Heart right ventricle (tissue), 16 donors: ENCODE measurements at regions not wholly inside any gene's neighbourhood (a gene's known extent, or its start where the extent isn't known, plus 50 kb on each side); places are given as distances from the start of the nearest gene placed in this dataset.

Experiments
- ATAC-seq, 8 donors: fragments of 200-7000 bp; cut with Tn5 transposase; one replicate each; pipeline ENCODE4 v1.9.1; 2020; ENCODE audit warnings: mild to moderate bottlenecking in 8 of 8, moderate library complexity in 8 of 8, moderate number of reproducible peaks in 1 of 8
- DNase-seq, 2 donors: peaks; one replicate each; pipeline ENCODE4 v3.0.0-alpha.2; 2020
- H3K27ac ChIP-seq, 10 donors: fragments of 200-600 bp; sonication (generic) in 2 of 10; one replicate each; pipeline versions ENCODE4 v1.5.0 to v1.8.0; 2020 to 2022; ENCODE audit warnings: mild to moderate bottlenecking in 3 of 10
- H3K27me3 ChIP-seq, 7 donors: fragments of 200-600 bp; one replicate each; pipeline ENCODE4 v1.8.0; 2021 to 2022; ENCODE audit warnings: mild to moderate bottlenecking in 2 of 7
- H3K36me3 ChIP-seq, 9 donors: fragments of 200-600 bp; sonication (generic) in 1 of 9; one replicate each; pipeline versions ENCODE4 v1.5.0 to v1.8.0; 2020 to 2022; ENCODE audit warnings: mild to moderate bottlenecking in 2 of 9
- H3K4me1 ChIP-seq, 9 donors: fragments of 200-600 bp; sonication (generic) in 1 of 9; one replicate each; pipeline versions ENCODE4 v1.5.0 to v1.8.0; 2020 to 2022; ENCODE audit warnings: mild to moderate bottlenecking in 4 of 9
- H3K4me3 ChIP-seq, 10 donors: fragments of 200-600 bp; sonication (generic) in 2 of 10; one replicate each; pipeline versions ENCODE4 v1.5.0 to v1.8.0; 2020 to 2022; ENCODE audit warnings: mild to moderate bottlenecking in 7 of 10, moderate library complexity in 2 of 10
- H3K9me3 ChIP-seq, 11 donors: fragments of 200-600 bp in 10 of 11; sonication (generic) in 2 of 11; one replicate each; pipeline versions ENCODE4 v1.5.0 to v1.8.0; 2013 to 2022; ENCODE audit warnings: mild to moderate bottlenecking in 2 of 11, control low read depth in 1 of 11, moderate library complexity in 1 of 11
- CTCF ChIP-seq, 9 donors: fragments of 200-600 bp; sonication (generic) in 2 of 9; IDR thresholded peaks; one replicate each; pipeline versions ENCODE4 v1.5.0 to v1.8.0; 2021 to 2022; ENCODE audit warnings: antibody characterized with exemption in 9 of 9, mild to moderate bottlenecking in 5 of 9, moderate library complexity in 1 of 9
- WGBS, 2 donors: extraction: QIAGEN DNeasy Blood & Tissue Kit; methylation state at CpG; one replicate each; pipeline ENCODE4 v1.1.7; 2013; ENCODE audit warnings: inconsistent platforms in 1 of 2; 5-methylcytosine and 5-hydroxymethylcytosine counted together
- intact Hi-C, 10 donors: fragments of 100-400 bp; cut with DNase I; formaldehyde crosslinking; loops; one replicate each; pipeline versions ENCODE4 v1.11.1 to v1.14.2; 2022
- donor health status: Arrhythmogenic right ventricular cardiomyopathy.
- donor health status: ischemic (EF 13 %, LVEDD 7.1; RV severe dilation, severe dysfunction).
- donor health status: healthy with polysubstance abuse.
- donor health status: DM: no; HTN: yes; CAD: no.
- donor health status: DM: no; HTN: no; CAD: no.
- donor health status: ischemic (EF 25% LVEDD 6.9; RV normal size, moderate dysfunction).
- donor health status: ischemic (EF 25% LVEDD 5.7; RV mildly dilated, moderate dysfunction).
- donor health status: healthy.
- donor health status: DM: yes; HTN: yes; CAD: no.
- donor health status: Ischemic cardiomyopathy.
- donor health status: ischemic (EF 35%, LVEDD 5.7; RV mildly dilated, moderate dysfunction).
- donor health status: nonischemic (EF 11% LVEDD 7.7; RV severe dilation, severe dysfunction).
- donor health status: DM: yes; HTN: yes; CAD: no.
- donor health status: PGD.
- donor health status: ischemic (EF 29% LVEDD 5.4; RV normal size, mild dysfunction).
- donor health status: nonischemic (EF 23%, LVEDD 6.1; RV moderate dilation, normal function).

DNA sequence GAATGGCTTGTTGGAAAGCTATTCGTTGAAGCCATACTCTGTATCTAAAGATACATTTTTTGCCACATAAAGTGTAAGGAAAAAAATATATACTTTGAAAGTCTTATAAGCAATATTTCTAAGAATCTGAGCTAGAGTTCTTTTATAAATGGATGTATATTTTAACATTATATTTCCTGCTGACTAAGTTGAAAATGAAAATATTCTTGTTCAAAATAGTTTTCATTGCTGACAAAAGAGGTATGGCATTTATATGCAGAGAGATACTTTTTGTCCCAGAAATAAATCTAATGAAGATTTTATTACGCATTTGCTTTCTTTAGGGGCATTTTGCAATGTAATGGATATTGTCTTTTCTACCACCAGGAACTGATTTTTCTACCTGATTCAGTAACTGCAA is 834.9 kb downstream of the LRFN5 start:
- intact Hi-C loops = no loop called here
- Histone ChIP-seq H3K27ac (no peak overlapping the region), H3K9me3 (peaks cover 0 to 3% (median 0%) of the 10 kb centered on the region in 11 donors), H3K27me3 (no peaks in the 10 kb centered on the region), H3K4me1 (no peaks in the 10 kb centered on the region), H3K4me3 (no peak overlapping the region), H3K36me3 (no peaks in the 10 kb centered on the region)
- no peak for DNase-seq
- WGBS, 2 donors = 73 to 81% methylated on average over 2 of the region's 2 CpGs
- no peak for ATAC-seq
- TF ChIP-seq CTCF (IDR thresholded peaks at IDR 0.05) = no peak

DNA sequence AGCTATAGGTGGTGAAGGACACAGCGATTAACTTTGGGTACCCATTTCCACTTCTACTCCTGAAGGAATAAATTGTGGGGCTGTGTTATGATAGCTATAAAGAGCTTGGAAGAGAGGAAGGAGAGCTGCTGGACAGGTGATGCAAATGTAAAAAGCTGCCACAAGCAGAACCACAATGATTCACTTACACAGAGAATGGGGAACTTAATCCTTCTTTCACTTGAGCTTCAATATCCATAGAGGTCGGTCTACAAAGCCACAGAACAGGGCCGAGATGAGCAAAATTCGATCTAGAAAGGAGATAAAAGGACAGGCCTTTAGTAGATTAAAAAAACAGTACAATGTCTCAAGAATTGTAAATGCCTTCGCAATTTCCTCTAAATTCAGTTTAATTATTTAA is 831.1 kb downstream of the LRFN5 start:
- Histone ChIP-seq H3K9me3 (peaks cover 0 to 25% (median 0%) of the 10 kb centered on the region in 11 donors), H3K27me3 (no peaks in the 10 kb centered on the region), H3K4me3 (no peak overlapping the region), H3K36me3 (no peaks in the 10 kb centered on the region), H3K27ac (no peak overlapping the region), H3K4me1 (no peaks in the 10 kb centered on the region)
- no peak for DNase-seq
- 78 to 86% methylated on average over 5 of the region's 5 CpGs for WGBS, 2 donors
- intact Hi-C loops = no loop called here
- ATAC-seq = no peak
- no peak for TF ChIP-seq CTCF (IDR thresholded peaks at IDR 0.05)

DNA sequence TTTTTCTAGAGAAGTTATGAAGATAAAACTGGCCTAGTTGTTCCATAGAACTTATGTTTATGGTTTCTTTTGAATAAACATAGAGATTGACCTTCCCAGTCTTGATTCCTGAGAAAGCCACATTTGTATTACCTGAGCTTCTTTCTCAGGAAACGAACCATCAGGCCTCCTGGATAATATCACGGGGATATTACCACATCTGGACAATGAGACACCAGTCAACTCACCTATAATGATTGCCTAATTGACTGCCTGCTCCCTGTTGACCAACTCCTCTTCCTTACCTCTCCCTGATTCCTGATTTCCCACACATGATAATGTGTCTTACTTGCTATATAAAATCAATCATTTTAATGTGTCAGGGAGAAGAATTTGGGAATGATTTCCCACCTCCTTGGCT is 822.7 kb downstream of the LRFN5 start:
- H3K9me3 ChIP-seq = peaks cover 0 to 24% (median 0%) of the 10 kb centered on the region in 11 donors
- H3K27ac ChIP-seq = no peak overlapping the region
- 49 to 57% methylated on average over 2 of the region's 2 CpGs for WGBS, 2 donors
- DNase-seq (no peak), ATAC-seq (no peak)
- TF ChIP-seq CTCF (IDR thresholded peaks at IDR 0.05) = no peak
- H3K4me1 ChIP-seq = no peaks in the 10 kb centered on the region
- no peaks in the 10 kb centered on the region for H3K27me3 ChIP-seq
- H3K36me3 ChIP-seq = no peaks in the 10 kb centered on the region
- no peak overlapping the region for H3K4me3 ChIP-seq
- intact Hi-C loops = no loop called here

DNA sequence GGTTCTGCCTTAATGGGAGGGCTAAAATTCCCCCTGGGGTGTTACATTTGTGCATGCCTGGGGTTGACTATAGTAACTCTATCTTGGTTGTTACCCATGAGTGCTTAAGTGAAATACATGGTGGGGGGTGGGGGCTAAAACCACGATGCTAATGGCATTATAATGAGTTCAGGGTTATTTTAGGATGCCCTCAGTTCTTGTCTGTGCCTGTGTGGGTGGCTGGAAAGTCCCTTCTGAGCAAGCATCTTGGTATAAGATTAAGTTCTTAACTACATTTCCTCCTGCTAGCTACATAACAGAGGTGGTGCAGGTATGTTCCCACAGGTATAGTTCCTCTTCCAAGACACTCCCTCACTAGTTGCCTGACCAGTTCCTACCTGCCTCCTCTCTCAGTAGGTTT is 822.3 kb downstream of the LRFN5 start:
- 13 to 19% methylated on average over 1 of the region's 1 CpG for WGBS, 2 donors
- no peaks in the 10 kb centered on the region for H3K36me3 ChIP-seq
- intact Hi-C loops = no loop called here
- ATAC-seq = no peak
- TF ChIP-seq CTCF (IDR thresholded peaks at IDR 0.05) = no peak
- H3K9me3 ChIP-seq = peaks cover 0 to 22% (median 0%) of the 10 kb centered on the region in 11 donors
- no peaks in the 10 kb centered on the region for H3K4me1 ChIP-seq
- H3K27me3 ChIP-seq = no peaks in the 10 kb centered on the region
- no peak overlapping the region for H3K4me3 ChIP-seq
- no peak overlapping the region for H3K27ac ChIP-seq
- DNase-seq = no peak

DNA sequence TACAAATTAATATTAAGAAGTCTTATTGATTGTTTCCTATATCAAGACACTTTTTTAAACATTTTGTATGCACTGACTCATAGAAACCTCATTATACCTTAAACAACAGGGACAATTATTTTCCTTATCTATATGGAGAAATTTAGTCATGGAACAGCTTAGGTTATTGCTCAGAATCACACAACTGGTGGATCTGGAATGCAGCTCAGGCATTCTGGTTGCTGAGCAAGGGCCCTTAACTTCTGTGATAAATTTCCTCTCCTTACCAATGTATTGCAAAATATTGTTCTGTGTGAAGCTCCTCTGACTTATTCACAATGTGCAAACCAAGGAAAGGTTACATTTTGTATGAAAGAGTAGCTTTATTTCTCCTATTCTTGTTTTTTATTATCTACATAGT is 817.8 kb downstream of the LRFN5 start:
- TF ChIP-seq CTCF (IDR thresholded peaks at IDR 0.05) = no peak
- no peak for ATAC-seq
- no peak overlapping the region for H3K4me3 ChIP-seq

More for the DNA sequence above, 817.8 kb downstream of the LRFN5 start:
- H3K27me3 ChIP-seq = no peaks in the 10 kb centered on the region
- DNase-seq = no peak
- no peaks in the 10 kb centered on the region for H3K4me1 ChIP-seq
- H3K36me3 ChIP-seq = no peaks in the 10 kb centered on the region
- H3K9me3 ChIP-seq = no peaks in the 10 kb centered on the region
- H3K27ac ChIP-seq = no peak overlapping the region
- intact Hi-C loops = no loop called here
